ENCODE measurements at regions not wholly inside any gene's neighbourhood (a gene's known extent, or its start where the extent isn't known, plus 50 kb on each side); places are given as distances from the start of the nearest gene placed in this dataset.

GRCh38 chr7:19916046-19916445 lies 142.6 kb upstream of the TMEM196 start:
- POLR2A ChIA-PET: no interaction called here
- BruUV-seq (replicated peaks): no TSS peak
- CTCF ChIA-PET: interaction anchor here (1.0 to 1.2 kb wide), 4 partner anchors 165 to 682 kb away, joined by 3 to 8 read pairs (median 3); no protein-coding TSS in a partner anchor
- no peaks in the 10 kb centered on the region for H3K9me3 ChIP-seq (replicated peaks; ENCODE audit: control insufficient read depth, insufficient read depth, low read length)
- DNase-seq (ENCODE audit: low read depth, low spot score): peak; percentile 64
- H3K9ac ChIP-seq (replicated peaks; ENCODE audit: extremely low read depth, insufficient read depth, low read length): peak overlapping the region; percentile 52
- peak; percentile 59 for FAIRE-seq
- H3K27ac ChIP-seq (ENCODE audit: insufficient read depth, low read depth, low read length): peak overlapping the region; percentile 74
- no peaks in the 10 kb centered on the region for H3K36me3 ChIP-seq (ENCODE audit: control insufficient read depth in 2 of 2, extremely low read depth in 1 of 2, insufficient read depth in 2 of 2, low read length in 2 of 2)
- intact Hi-C loops (cut with micrococcal nuclease): loop anchor here (5.0 kb wide), 2 partner anchors 56 to 396 kb away; no protein-coding TSS in a partner anchor
- H3K79me2 ChIP-seq (ENCODE audit: control insufficient read depth, insufficient read depth, low read length): no peaks in the 10 kb centered on the region
- peaks cover 42% of the 10 kb centered on the region for H3K4me1 ChIP-seq (ENCODE audit: control insufficient read depth, extremely low read depth, insufficient read depth, low read length)
- H3K4me2 ChIP-seq (ENCODE audit: insufficient read depth, low read length): peak overlapping the region; percentile 34
- H3K4me3 ChIP-seq (replicated peaks in 1 of 3; ENCODE audit: insufficient read depth in 1 of 3, low read depth in 1 of 3, low read length in 3 of 3): no peak overlapping the region
- no peaks in the 10 kb centered on the region for H4K20me1 ChIP-seq (replicated peaks; ENCODE audit: control insufficient read depth, extremely low read depth, insufficient read depth, low read length)
- no peak overlapping the region for H2AFZ ChIP-seq (ENCODE audit: low read depth, low read length)
- dilution Hi-C loops (cut with MboI; ENCODE audit: extremely low pct_ligation_motif_present, low sequenced_read_pairs): no loop called here
- no peaks in the 10 kb centered on the region for H3K27me3 ChIP-seq (ENCODE audit: control insufficient read depth in 2 of 2, insufficient read depth in 2 of 2, low read length in 2 of 2)
- TF ChIP-seq EZH2 (IDR thresholded peaks at IDR 0.05; ENCODE audit: borderline replicate concordance, low read depth, low read length, severe bottlenecking): no peak
- no peak for TF ChIP-seq MYC (IDR thresholded peaks at IDR 0.05; ENCODE audit: low read depth, low read length)
- no peak for TF ChIP-seq CTCF (IDR thresholded peaks at IDR 0.05; ENCODE audit: extremely low read depth in 1 of 2, insufficient read depth in 1 of 2, low read depth in 1 of 2, low read length in 2 of 2)
- no peak for TF ChIP-seq GATA2 (IDR thresholded peaks at IDR 0.05; ENCODE audit: insufficient read depth, insufficient read length, low read depth, low read length)
- no peak for TF ChIP-seq MAX (IDR thresholded peaks at IDR 0.05; ENCODE audit: insufficient read depth, insufficient read length)
- TF ChIP-seq FOS (IDR thresholded peaks at IDR 0.05; ENCODE audit: borderline replicate concordance, insufficient read depth, low read length): peak; percentile 86
- no peak for TF ChIP-seq POLR2A (IDR thresholded peaks at IDR 0.05; ENCODE audit: low read depth, low read length)
- no peak for TF ChIP-seq POLR2AphosphoS5 (IDR thresholded peaks at IDR 0.05; ENCODE audit: insufficient read depth, low read depth, low read length)
- TF ChIP-seq JUN (IDR thresholded peaks at IDR 0.05; ENCODE audit: borderline replicate concordance, insufficient read depth, insufficient read length, low read depth): peak; percentile 73
- no peaks in the 10 kb centered on the region for H3K9me1 ChIP-seq (replicated peaks; ENCODE audit: control insufficient read depth, extremely low read depth, insufficient read depth, low read length)
